Fibroblast of lung (primary cell): ENCODE measurements at regions not wholly inside any gene's neighbourhood (a gene's known extent, or its start where the extent isn't known, plus 50 kb on each side); places are given as distances from the start of the nearest gene placed in this dataset.
A peak's percentile ranks its signal among the peaks of the same experiment; 100 is the strongest.

ENCODE experiments used
- DNase-seq, 2 donors: peaks; one replicate each; pipeline versions ENCODE4 v3.0.0 to v3.0.0-alpha.2; 2010; ENCODE audit warnings: low read depth in 2 of 2
- H2AFZ ChIP-seq: 2 replicates; pipeline ENCODE4 v1.5.1; 2012; ENCODE audit warnings: low read length, control low read depth, inconsistent platforms
- H3K27ac ChIP-seq: 2 replicates; pipeline ENCODE4 v1.5.1; 2011; ENCODE audit warnings: low read length, control low read depth; ENCODE audit not compliant: insufficient read depth
- H3K27me3 ChIP-seq: 2 replicates; pipeline ENCODE4 v1.5.1; 2011; ENCODE audit warnings: mild to moderate bottlenecking, low read length; ENCODE audit not compliant: control insufficient read depth, insufficient read depth
- H3K36me3 ChIP-seq: 2 replicates; pipeline ENCODE4 v1.5.1; 2011; ENCODE audit warnings: low read length; ENCODE audit not compliant: control insufficient read depth, insufficient read depth
- H3K4me1 ChIP-seq: 2 replicates; pipeline ENCODE4 v1.5.1; 2011; ENCODE audit warnings: low read length; ENCODE audit not compliant: control insufficient read depth, insufficient read depth; ENCODE audit errors: extremely low read depth
- H3K4me2 ChIP-seq: 2 replicates; pipeline ENCODE4 v1.5.1; 2011; ENCODE audit warnings: low read length, control low read depth; ENCODE audit not compliant: insufficient read depth; ENCODE audit errors: extremely low read depth
- H3K4me3 ChIP-seq, 4 experiments: fragments of 200-600 bp in 1 of 4; sonication (generic) in 1 of 4; replicated peaks in 1 of 4; 2 replicates each; pipeline ENCODE4 v1.5.1; 2011 to 2016; ENCODE audit warnings: low read length in 4 of 4, low read depth in 3 of 4, mild to moderate bottlenecking in 3 of 4, control low read depth in 2 of 4, inconsistent platforms in 1 of 4, mixed read lengths in 1 of 4; ENCODE audit not compliant: insufficient read depth in 1 of 4; ENCODE audit errors: control extremely low read depth in 1 of 4
- H3K79me2 ChIP-seq: 2 replicates; pipeline ENCODE4 v1.5.1; 2012; ENCODE audit warnings: mild to moderate bottlenecking, low read length, inconsistent platforms; ENCODE audit not compliant: control insufficient read depth, insufficient read depth
- H3K9ac ChIP-seq: 2 replicates; pipeline ENCODE4 v1.5.1; 2011; ENCODE audit warnings: mild to moderate bottlenecking, low read length, control low read depth; ENCODE audit not compliant: insufficient read depth
- H3K9me3 ChIP-seq: 2 replicates; pipeline ENCODE4 v1.5.1; 2012; ENCODE audit warnings: low read depth, low read length; ENCODE audit not compliant: control insufficient read depth, insufficient read depth
- H4K20me1 ChIP-seq: 2 replicates; pipeline ENCODE4 v1.5.1; 2011; ENCODE audit warnings: low read length; ENCODE audit not compliant: control insufficient read depth, insufficient read depth; ENCODE audit errors: extremely low read depth
- CTCF ChIP-seq, 2 donors: IDR thresholded peaks in 1 of 2; conservative IDR thresholded peaks in 1 of 2; 1 replicate in 1 of 2; 2 replicates in 1 of 2; pipeline ENCODE4 v1.5.1; 2011 to 2012; ENCODE audit warnings: low read length in 2 of 2, control low read depth in 1 of 2, inconsistent platforms in 1 of 2, low read depth in 1 of 2, mild to moderate bottlenecking in 1 of 2
- EZH2 ChIP-seq: IDR thresholded peaks from 2 replicates; pipeline ENCODE4 v1.5.1; 2012; ENCODE audit warnings: low read length, control low read depth, mild to moderate bottlenecking; ENCODE audit errors: missing control alignments

DNA sequence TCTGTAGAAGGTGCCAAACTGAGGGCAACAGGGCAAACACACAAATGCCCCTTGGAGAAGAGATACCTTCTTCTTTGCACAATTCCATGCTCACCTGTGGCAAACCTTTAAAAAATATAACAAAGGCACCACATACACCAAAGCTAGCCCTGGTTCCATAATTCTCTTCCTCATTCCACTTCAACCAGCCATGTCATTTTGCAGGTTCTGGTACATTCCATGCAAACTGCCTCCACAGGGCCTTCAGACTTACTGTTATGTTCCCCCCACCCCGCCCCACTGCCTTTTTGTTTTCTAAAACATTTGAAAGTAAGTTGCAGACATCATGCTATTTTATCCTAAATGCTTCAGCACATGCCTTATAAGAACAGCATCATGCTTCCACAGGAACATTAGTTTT lies 269.0 kb downstream of the NSUN3 start:
- no peaks in the 10 kb centered on the region for H4K20me1 ChIP-seq
- H3K4me3 ChIP-seq = no peak overlapping the region
- no peak overlapping the region for H2AFZ ChIP-seq
- no peaks in the 10 kb centered on the region for H3K4me1 ChIP-seq
- TF ChIP-seq CTCF (conservative IDR thresholded peaks at IDR 0.05 in 1 of 2, IDR thresholded peaks at IDR 0.05 in 1 of 2; ENCODE audit: low read depth in 1 of 2, low read length in 2 of 2) = no peak
- TF ChIP-seq EZH2 = no peak
- H3K79me2 ChIP-seq = no peaks in the 10 kb centered on the region
- no peak overlapping the region for H3K4me2 ChIP-seq
- no peak overlapping the region for H3K27ac ChIP-seq
- H3K9ac ChIP-seq = no peak overlapping the region
- no peaks in the 10 kb centered on the region for H3K36me3 ChIP-seq
- H3K27me3 ChIP-seq = no peaks in the 10 kb centered on the region
- no peaks in the 10 kb centered on the region for H3K9me3 ChIP-seq
- DNase-seq = no peak

GRCh38 chr3:94336046-94336753 lies 273.3 kb downstream of the NSUN3 start:
- Histone ChIP-seq H3K4me2 (no peak overlapping the region), H3K4me1 (no peaks in the 10 kb centered on the region), H3K9ac (no peak overlapping the region), H2AFZ (no peak overlapping the region), H3K36me3 (no peaks in the 10 kb centered on the region), H4K20me1 (no peaks in the 10 kb centered on the region), H3K27ac (no peak overlapping the region), H3K9me3 (no peaks in the 10 kb centered on the region), H3K4me3 (no peak overlapping the region), H3K79me2 (no peaks in the 10 kb centered on the region), H3K27me3 (no peaks in the 10 kb centered on the region)
- peak; percentile 54 to 69 for TF ChIP-seq CTCF (conservative IDR thresholded peaks at IDR 0.05 in 1 of 2, IDR thresholded peaks at IDR 0.05 in 1 of 2; ENCODE audit: low read depth in 1 of 2, low read length in 2 of 2)
- TF ChIP-seq EZH2 = no peak
- peak; percentile 63 to 78 for DNase-seq

DNA sequence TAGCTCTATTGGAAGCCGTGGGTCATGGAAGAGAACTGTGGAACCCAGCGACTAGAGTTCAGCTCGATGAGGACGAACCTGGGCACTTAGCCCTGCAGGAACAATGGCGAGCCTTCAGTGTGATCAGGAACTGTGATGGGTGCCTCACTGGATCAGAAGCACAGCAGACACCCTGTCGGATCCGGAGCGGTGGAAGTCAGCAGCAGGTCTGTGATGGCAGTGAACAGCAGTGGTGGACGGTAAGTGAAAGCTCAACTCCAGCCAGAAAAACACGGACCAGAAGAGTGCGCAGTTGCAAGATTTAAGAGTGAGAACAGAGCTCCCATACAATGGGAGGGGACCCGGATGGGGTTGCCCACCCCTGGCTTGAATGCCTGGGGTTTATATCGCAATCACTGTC lies 282.2 kb downstream of the NSUN3 start:
- no peak for TF ChIP-seq CTCF (conservative IDR thresholded peaks at IDR 0.05 in 1 of 2, IDR thresholded peaks at IDR 0.05 in 1 of 2; ENCODE audit: low read depth in 1 of 2, low read length in 2 of 2)
- TF ChIP-seq EZH2 = no peak
- Histone ChIP-seq H3K4me3 (no peak overlapping the region), H3K9me3 (no peaks in the 10 kb centered on the region), H3K4me1 (no peaks in the 10 kb centered on the region), H3K27me3 (no peaks in the 10 kb centered on the region), H4K20me1 (no peaks in the 10 kb centered on the region), H2AFZ (no peak overlapping the region), H3K9ac (no peak overlapping the region), H3K36me3 (no peaks in the 10 kb centered on the region), H3K27ac (no peak overlapping the region), H3K4me2 (no peak overlapping the region), H3K79me2 (no peaks in the 10 kb centered on the region)
- DNase-seq = no peak
